NCI-H1930 (cell line): ENCODE measurements at regions not wholly inside any gene's neighbourhood (a gene's known extent, or its start where the extent isn't known, plus 50 kb on each side); places are given as distances from the start of the nearest gene placed in this dataset.
"Not testable (repeated sequence)": the region's sequence is repeated elsewhere in the genome, so short reads cannot be mapped to it uniquely, and the experiment has no call there.

Source experiments
- DNase-seq, 2 experiments: peaks; one replicate each; lab custom pipeline; 2025; lab: John Stamatoyannopoulos, UW

DNA sequence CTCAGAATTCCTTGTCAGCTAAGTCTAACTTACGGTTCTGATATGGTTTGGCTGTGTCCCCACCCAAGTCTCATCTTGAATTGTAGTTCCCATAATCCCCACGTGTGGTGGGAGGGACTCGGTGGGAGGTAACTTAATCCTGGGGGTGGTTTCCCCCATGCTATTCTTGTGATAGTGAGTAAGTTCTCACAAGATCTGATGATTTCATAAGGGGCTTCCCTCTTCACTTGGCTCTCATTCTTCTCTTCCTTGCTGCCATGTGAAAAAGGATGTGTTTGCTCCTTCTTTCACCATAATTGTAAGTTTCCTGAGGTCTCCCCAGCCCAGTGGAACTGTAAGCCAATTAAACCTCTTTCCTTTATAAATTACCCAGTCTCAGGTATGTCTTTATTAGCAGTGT lies 163.0 kb downstream of the PMAIP1 start:
- not testable (repeated sequence) for DNase-seq

DNA sequence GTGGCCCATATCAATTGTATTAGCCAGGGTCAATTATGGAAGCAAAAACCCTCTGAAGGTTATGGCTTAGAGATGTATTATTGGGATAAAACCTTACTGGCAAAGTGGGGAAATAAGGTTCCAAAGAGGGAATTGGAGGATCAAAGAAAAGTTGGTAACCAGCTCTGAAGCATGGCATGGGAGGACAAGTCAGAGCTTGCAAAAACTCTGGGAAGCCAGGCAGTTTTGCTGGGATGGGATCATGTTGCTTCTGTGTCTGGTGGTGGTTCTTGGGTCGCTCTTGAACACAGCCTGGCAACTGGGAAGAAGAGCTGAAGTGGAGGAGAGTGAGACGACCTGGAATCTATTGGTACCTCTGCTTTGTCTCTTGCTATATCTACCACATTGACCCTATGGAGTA lies 162.6 kb downstream of the PMAIP1 start:
- no peak for DNase-seq

DNA sequence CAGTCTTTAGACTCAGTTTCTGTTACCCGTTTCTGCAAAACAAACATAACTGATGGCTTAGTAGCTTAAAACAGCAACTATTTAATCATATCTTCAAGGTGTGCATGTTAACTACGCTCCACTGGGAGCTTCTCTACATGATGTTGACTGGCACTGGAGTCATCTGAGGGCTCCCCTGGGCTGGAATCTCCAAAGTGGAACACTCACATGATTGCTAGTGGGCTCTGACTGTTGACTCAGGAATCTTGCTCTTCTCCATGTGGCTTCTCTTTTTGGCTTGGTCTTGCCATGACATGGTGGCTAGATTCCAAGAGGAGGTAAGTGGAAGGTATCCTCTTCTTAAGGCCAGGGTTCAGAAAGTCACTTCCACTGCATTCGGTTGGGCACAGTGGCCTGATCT lies 160.8 kb downstream of the PMAIP1 start:
- DNase-seq = no peak

DNA sequence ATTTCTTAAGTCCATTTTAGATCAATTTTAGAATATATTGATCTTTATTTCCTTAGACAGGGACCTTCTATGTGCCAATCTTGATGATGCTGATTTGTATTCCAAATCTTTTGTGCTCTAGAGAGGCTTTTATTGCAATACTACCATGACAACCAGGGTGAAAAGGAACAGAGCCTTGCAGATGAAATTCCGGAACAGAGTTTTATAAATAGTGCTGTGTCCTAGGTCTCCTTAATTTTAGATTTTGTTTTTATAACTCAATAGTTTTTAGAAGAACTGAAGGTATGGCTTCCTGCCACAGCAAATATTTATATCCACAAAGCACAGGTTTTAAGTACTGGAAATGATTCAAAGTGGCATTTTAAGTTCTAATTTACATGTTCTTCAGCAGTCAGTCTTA lies 160.2 kb downstream of the PMAIP1 start:
- DNase-seq = no peak

DNA sequence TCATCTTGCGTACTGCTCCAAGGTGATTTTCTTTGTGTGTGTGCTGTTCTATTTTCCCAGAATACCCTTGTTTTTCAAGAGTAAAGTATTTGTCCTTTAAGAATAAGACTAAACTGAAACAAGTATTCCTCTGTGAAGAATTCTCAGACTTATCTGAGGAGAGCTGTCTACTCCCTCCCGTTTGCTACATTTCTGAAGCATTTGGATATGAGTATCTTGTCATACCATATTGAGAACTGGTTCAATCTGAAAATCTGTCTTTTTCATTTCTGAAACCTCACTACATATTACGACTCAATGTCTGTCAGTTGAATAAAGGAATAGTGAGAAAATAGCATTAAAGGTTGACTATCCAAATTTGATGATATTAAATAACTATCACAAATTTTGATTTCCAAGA lies 159.4 kb downstream of the PMAIP1 start:
- no peak for DNase-seq

DNA sequence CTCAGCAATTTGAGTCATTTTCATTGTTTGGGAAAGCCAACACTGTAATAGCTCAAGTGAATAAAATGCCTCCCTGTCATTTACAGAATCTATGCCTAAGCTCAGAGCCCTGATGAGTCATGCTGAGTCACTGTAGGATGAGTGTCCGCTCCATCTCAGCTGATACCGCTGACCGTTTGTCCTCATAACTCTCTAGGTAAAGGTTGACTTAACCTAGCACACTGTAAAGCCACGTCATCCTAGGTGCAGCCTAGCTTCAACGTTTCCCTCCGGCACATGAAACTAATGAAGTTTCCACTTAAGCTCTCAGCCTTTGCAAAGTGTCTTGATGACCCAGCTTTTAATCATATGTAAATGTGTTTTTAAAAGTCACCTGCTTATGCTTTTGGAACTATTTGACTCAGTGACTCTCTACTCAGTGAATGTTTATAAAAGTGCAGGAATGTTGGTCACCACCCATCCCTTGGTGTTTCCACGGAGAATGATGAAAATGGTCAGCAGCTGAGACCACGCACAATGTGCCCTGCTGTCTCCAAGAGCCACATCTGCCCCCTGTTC lies 154.0 kb downstream of the PMAIP1 start:
- no peak for DNase-seq

DNA sequence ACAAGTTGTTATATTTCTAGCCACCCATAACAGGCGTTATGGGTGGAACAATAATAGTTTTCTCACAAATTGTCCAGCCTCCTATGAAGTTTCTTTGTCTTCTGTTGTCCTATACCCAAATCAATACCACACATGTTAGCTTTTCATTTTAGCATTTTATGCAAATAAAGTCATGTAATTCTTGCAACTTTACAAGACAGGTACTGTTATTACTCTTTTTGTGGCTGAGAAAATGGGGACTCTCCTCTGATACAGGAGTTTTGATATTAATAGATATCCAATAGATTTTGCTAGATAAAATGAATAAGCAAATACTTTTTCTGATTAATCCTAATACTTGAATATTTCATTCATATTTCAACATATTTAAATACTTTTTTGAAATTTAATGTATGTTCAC lies 151.0 kb downstream of the PMAIP1 start:
- DNase-seq = no peak

DNA sequence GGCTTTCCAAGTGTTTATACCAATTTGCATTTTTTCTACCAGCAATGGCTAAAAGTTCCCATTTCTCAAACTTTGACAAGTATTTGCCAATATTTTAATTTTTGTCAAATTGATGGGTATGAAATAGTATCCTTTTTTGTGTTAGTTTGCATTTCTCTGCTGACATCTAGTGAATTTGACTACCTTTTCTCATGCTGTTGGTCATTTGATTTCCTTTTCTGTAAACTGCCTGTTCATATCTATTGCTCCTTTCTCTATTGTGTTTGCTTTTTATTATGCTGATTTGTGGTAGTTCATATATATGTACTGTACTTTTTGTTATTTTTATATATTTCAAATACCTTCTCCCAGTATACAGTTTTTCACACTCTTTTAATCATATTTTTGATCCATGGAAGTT lies 149.4 kb downstream of the PMAIP1 start:
- DNase-seq = no peak

DNA sequence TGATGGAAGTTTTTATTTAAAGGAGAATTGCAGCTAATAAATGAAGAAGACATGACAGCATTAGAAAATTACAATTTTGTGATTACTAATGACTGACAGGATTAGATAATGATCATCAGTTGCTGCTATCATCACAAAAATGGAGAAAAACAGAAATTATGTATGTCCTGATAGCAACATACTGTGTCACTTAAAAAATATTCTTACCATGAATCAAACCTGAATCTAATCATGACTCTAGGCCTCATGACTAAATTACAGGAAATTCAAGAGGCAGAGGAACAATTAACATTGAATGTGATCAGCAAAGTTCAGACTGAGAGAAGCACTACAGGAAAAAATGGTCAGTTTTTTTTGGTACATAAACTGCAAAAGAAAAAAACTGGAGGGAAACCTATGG lies 147.8 kb downstream of the PMAIP1 start:
- no peak for DNase-seq

DNA sequence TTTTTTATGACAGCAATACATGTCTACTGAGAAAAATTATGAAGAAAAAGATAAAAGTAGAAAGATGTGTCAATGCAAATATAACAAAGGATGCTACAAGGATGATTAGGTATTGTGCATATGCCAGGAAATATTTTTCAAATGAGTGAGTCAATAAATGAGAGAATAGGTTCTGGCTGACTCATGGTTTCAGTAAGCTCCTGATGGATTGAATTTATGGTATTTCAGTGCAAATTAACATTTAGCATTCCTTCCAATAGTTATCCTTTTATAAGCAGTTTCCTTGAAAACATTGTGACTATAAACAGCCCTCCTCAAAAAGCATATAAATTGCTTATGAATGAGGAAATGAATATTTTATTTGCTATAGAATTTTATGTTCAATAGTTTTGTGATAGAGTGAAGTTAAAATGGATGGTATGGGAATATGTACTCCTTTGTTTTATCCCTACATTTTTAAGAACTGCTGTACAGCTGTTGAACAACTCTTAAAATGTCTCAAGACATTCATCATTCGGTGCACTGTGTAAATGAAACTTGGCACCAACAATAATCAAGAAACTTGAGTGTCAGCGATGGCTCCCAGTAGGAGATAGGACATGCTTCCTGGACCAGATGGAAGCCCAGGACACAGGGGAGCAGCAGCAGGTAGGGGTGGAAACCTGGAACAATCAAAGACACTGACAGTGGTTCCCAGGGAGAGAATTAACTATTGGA lies 144.7 kb downstream of the PMAIP1 start:
- no peak for DNase-seq

DNA sequence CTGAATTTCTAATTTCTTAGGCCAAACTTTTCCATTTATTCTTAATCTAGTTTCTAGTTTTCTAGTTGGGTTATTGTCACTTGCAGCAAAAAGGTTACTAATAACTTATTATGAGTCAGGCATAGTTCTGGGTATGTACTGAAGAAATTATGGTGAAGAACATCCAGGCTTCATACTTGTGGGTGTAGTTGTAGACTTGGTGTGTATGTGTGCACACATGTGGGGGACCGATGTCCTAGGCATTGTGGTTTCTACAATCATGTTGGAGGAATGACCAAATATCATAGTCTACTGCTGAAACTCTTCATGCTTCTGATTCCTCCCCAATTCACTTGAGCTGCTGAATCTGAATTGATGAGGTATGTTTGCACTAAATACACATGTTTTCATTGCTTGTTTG lies 141.2 kb downstream of the PMAIP1 start:
- DNase-seq = no peak

DNA sequence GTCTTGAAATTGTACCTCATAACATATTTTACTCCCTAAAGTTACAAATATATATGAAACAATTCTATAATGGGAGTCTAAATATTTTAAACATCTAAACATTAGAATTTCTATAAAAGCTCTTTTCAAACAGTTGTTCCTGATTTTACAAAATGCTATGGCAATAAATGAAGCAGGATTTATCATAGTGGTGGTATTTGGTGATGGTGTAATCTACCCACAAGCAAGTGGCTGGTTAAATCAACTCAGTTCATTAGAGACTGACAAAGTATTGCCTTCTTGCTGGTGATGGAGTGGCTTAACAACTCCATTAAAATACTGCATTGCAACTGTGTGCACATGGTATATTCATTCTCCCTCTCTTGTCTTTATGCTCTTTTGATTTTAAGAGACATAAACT lies 138.9 kb downstream of the PMAIP1 start:
- DNase-seq = no peak

DNA sequence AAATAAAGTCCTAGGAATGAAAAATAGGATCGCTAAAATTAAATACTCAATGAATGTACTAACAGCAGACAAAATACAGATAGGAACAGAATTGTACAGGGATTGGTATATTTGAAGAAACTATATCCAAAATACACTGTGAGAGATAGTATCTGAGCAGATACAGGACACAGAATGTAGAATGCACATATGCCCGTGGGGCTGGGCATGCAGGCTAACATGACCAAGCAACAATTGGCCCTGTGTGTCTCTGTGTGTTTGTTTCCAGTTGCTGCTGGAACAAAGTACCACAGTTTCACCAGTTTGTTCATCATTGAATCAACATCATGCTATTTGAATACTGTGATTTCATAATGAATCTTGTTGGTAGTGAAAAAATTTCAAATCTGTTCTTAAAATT lies 127.6 kb downstream of the PMAIP1 start:
- DNase-seq = peak; percentile 13 to 47

DNA sequence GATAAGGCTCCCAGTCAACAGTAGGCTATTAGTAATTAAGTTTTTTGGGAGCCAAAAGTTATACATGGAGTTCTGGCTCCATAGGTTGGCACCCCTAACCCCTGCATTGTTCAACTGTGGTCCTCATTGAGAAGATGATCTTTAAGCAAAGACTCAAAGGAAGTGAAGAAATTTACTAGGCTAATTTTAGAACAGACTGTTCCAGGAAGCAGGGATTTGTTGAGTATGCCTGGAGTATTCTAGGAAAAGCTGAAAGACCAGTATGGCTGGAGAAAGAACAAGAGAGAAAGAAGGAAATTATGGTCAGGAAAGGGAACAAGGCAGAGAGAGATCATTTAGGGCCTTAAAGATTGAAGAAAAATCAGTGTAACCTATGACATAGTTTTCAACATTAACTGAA lies 125.1 kb downstream of the PMAIP1 start:
- DNase-seq = no peak

DNA sequence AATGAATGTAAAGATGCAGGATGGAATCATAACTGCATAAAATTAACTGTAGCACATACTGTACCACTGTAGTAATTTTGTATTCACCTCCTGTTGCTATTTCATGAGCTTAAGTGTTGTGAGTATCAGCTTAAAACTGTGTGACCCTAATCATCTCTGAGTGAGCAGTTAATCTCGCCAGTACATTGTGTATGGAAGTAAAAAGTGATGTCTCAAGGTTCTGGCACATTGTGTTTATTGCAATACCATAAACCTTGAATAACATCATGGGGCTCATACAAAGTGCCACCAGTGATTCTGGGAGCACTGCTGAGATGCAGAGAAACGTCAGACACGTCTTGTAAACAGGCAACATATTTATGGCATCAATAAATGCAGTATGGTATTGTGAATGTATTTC lies 124.5 kb downstream of the PMAIP1 start:
- DNase-seq = no peak

DNA sequence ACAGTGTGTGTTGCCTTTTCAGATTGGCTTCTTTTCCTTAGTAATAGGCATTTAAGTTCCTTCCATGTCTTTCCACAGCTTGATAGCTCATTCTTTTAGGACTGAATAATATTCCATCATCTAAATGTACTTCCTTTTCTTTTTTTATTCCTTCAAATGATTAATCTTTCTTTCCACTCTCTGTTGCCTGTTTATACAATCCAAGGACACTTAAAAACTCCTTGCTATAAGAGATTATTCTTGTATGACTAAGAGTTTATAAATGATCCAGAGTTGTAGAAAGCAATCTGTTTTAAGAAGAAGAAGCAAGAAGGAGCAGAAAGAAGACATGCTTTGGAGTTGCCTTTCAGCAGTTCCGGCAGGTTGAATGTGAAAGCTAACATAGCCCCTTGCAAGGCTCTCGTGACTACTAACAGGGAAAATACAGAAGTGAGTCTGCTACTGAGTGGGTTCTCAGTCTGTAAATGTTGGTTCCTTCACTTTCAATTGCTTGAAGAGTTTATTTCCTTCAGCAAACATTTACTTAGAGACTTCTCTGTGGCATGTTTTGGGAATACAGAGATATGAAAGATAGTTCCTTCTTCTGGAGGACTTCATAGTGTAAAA lies 123.0 kb downstream of the PMAIP1 start:
- DNase-seq = no peak

DNA sequence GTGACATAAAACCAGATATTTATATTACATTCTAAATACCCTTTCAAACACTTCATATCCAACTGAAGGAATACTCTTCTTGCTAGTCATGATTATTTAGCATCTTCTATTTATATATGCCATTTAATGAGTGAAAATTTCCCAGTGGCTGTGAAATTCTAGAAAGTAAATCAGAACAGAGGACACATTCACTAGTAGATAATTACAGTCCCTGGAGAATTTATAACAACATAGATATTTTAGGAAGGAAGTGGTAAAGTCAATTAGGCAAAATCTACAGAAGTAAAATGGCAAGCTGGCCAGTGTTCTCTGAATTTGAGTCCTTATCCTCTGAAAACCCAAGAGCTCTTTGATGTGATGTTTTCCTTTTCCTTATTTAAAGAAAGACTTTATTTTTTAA lies 121.8 kb downstream of the PMAIP1 start:
- DNase-seq = no peak

DNA sequence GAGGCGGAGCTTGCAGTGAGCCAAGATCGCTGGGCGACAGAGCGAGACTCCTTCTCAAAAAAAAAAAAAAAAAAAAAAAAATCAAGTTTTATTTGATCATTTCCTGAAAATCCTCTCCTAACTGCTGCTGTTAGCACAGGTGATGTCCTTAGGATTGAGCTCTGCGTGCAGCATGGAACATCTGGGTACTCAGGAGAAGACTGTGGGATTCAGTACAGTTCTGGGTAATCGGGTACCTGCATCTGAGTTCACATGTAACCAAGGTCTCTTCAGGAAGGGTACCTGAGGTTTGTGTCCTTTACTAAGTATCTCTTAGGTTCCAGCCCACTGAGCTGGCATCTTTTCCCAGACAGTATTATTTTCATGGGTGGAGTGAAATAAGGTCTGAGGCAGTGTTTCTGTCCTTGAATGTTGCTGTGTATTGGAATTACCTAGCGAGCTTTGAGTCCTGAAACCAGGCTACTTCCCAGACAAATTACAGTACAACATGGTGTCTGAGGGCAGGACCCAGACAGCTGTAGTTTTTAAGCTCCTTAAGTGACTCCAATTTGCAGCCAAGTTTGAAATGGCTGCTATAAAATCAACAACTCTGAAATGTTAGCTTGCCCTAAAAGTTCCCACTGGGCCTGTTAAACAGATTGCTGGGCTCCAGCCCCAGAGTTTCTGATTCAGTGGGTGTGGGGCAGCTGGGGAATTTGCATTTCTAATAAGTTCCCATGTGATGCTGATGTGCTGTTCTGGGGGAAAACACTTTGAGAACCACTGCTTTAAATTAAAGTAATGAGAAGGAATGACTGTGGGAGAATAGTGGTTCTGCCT lies 120.5 kb downstream of the PMAIP1 start:
- DNase-seq = no peak

DNA sequence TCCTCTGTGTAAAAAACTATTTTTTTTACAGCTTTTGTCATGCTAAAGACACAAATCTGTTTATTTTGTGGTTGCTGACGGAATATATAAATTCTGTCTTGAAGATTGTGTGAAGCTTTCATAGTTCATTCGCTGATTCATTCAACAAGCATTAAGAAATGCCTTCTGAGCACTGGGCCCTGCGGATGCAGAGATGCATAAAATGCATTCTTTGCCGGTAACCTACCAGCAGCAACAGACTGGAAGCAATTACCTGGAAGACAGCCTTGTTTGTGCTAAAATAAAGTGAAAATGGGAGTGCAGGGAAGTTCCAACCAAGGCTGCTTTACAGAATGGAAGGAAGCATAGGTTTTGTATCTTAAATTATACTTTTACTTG lies 119.7 kb downstream of the PMAIP1 start:
- no peak for DNase-seq

DNA sequence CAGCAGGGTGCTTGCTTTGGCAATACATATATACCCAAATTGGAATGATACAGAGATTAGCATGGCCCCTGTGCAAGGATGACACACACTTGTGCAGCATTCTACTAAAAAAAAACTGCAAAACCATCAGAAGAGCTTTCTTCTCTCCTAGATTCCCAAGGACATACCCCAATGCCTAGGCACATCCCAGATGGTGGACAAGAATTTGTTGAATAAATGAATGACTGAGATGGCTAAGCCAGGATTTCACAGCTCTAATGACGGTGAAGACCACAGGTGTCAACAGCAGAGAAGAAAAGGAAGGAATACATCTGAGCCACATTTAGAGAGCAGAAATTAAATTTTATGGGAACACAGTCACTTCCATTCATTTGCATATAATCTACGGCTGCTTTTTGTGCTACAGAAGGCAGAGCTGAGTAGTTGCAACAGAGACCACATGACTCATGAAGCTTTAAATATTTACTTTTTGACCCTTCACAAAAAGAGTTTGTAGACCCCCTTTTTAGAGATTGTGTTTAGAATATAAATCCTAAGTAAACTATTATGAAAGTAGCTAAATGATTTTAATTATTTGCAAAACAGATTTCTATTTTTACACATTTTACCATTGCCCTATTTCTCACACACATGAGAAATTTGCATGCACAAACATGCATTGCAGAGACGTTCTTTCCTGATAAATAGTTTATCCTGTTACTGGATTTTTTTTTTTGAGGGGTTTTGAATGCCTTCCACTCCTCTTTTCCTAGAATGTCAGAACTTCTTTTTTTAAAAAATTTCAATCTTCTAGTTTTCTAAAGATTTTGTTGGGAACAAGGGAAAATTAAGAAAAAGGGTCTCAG lies 119.0 kb downstream of the PMAIP1 start:
- DNase-seq = no peak

DNA sequence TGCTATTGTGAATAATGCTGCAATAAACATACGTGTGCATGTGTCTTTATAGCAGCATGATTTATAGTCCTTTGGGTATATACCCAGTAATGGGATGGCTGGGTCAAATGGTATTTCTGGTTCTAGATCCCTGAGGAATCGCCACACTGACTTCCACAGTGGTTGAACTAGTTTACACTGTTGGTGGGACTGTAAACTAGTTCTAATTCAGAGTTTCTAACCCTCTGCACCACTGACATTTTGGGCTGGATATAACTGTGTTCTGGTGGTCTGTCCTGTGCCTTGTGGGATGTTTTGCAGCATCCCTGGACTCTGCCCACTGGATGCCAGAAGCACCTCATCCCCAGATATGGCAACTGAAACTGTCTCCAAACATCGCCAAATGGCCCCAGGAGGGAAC lies 118.3 kb downstream of the PMAIP1 start:
- DNase-seq = peak in 1 of 2 experiments; percentile 29

DNA sequence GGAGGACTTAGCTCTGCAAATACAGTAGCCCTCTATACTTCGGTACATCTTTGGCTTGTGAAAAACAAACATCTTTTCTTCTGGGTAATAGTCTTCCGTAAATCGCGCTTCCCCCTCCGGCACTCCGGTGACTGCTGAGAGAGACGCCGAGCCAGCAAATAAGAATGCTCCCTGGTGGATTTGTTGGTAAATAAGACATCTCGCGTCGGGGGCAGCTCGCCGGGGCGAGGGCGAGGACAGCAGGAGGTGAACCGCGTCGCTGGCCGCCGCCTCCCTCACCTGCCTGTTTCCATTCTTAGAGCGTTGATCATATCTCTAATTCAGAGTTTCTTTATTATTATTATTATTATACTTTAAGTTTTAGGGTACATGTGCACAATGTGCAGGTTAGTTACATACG lies 117.6 kb downstream of the PMAIP1 start:
- DNase-seq = no peak
